ENCODE measurements at regions not wholly inside any gene's neighbourhood (a gene's known extent, or its start where the extent isn't known, plus 50 kb on each side); places are given as distances from the start of the nearest gene placed in this dataset.
A peak's percentile ranks its signal among the peaks of the same experiment; 100 is the strongest.

- DNase-seq (ENCODE audit: low read depth) = no peak
These were observed 356.9 kb upstream of the ACTBL2 start for GRCh38 chr5:57839437-57840079.

GRCh38 chr5:57839025-57839424 is 356.4 kb upstream of the ACTBL2 start:
- DNase-seq (ENCODE audit: low read depth) = no peak

GRCh38 chr5:57836921-57837320 is 354.3 kb upstream of the ACTBL2 start:
- DNase-seq (ENCODE audit: low read depth) = no peak

GRCh38 chr5:57836331-57836730 is 353.7 kb upstream of the ACTBL2 start:
- no peak for DNase-seq (ENCODE audit: low read depth)

- no peak for DNase-seq (ENCODE audit: low read depth)
These were observed 352.4 kb upstream of the ACTBL2 start for GRCh38 chr5:57834829-57835608.

- DNase-seq (ENCODE audit: low read depth) = no peak
These were observed 350.9 kb upstream of the ACTBL2 start for GRCh38 chr5:57833489-57833888.

GRCh38 chr5:57832875-57833274 is 350.3 kb upstream of the ACTBL2 start:
- DNase-seq (ENCODE audit: low read depth) = no peak

- no peak for DNase-seq (ENCODE audit: low read depth)
These were observed 349.3 kb upstream of the ACTBL2 start for GRCh38 chr5:57831932-57832331.

- DNase-seq (ENCODE audit: low read depth) = no peak
These were observed 348.5 kb upstream of the ACTBL2 start for GRCh38 chr5:57831090-57831489.

GRCh38 chr5:57828221-57828620 is 345.6 kb upstream of the ACTBL2 start:
- DNase-seq (ENCODE audit: low read depth) = no peak

- no peak for DNase-seq (ENCODE audit: low read depth)
These were observed 342.5 kb upstream of the ACTBL2 start for GRCh38 chr5:57825031-57825686.

GRCh38 chr5:57824623-57825022 is 342.0 kb upstream of the ACTBL2 start:
- DNase-seq (ENCODE audit: low read depth) = no peak

GRCh38 chr5:57824047-57824446 is 341.4 kb upstream of the ACTBL2 start:
- DNase-seq (ENCODE audit: low read depth) = no peak

- no peak for DNase-seq (ENCODE audit: low read depth)
These were observed 340.0 kb upstream of the ACTBL2 start for GRCh38 chr5:57822651-57823050.

GRCh38 chr5:57818397-57818796 is 335.8 kb upstream of the ACTBL2 start:
- no peak for DNase-seq (ENCODE audit: low read depth)

GRCh38 chr5:57817924-57818323 is 335.3 kb upstream of the ACTBL2 start:
- DNase-seq (ENCODE audit: low read depth) = no peak

GRCh38 chr5:57817001-57817453 is 334.4 kb upstream of the ACTBL2 start:
- no peak for DNase-seq (ENCODE audit: low read depth)

- DNase-seq (ENCODE audit: low read depth) = peak; percentile 88
These were observed 333.5 kb upstream of the ACTBL2 start for GRCh38 chr5:57816108-57816507.

- DNase-seq (ENCODE audit: low read depth) = no peak
These were observed 323.1 kb upstream of the ACTBL2 start for GRCh38 chr5:57805732-57806131.

- no peak for DNase-seq (ENCODE audit: low read depth)
These were observed 322.6 kb upstream of the ACTBL2 start for GRCh38 chr5:57805170-57805569.

GRCh38 chr5:57804505-57804904 is 321.9 kb upstream of the ACTBL2 start:
- DNase-seq (ENCODE audit: low read depth) = no peak

GRCh38 chr5:57804007-57804444 is 321.4 kb upstream of the ACTBL2 start:
- DNase-seq (ENCODE audit: low read depth) = peak; percentile 61

GRCh38 chr5:57802131-57802530 is 319.5 kb upstream of the ACTBL2 start:
- DNase-seq (ENCODE audit: low read depth) = no peak

Data from fibroblast of the conjunctiva (primary cell).